SK-N-SH (cell line): ENCODE measurements at regions not wholly inside any gene's neighbourhood (a gene's known extent, or its start where the extent isn't known, plus 50 kb on each side); places are given as distances from the start of the nearest gene placed in this dataset.

Source experiments
- CTCF ChIA-PET: fragments of 300-600, 350-600 bp; formaldehyde crosslinking; extraction: SDS; loops from one replicate; lab custom pipeline; 2021; lab: Yijun Ruan, JAX
- POLR2A ChIA-PET: fragments of 350-600 bp; sonication (Branson Sonifier 250); formaldehyde crosslinking; extraction: SDS; loops from one replicate; lab custom pipeline; 2020; ENCODE audit warnings: antibody characterized with exemption, inconsistent platforms; lab: Yijun Ruan, JAX
- DNase-seq: peaks from one replicate; pipeline ENCODE4 v3.0.0; 2012
- H2AFZ ChIP-seq: fragments of 200-600 bp; sonication (generic); 2 replicates; pipeline ENCODE4 v1.8.1; 2016; ENCODE audit warnings: antibody characterized with exemption, mild to moderate bottlenecking, low read depth
- H3F3A ChIP-seq: fragments of 200-600 bp; sonication (generic); replicated peaks from 2 replicates; pipeline ENCODE3; 2016; ENCODE audit warnings: antibody characterized with exemption, mild to moderate bottlenecking; ENCODE audit not compliant: insufficient read depth
- H3K27ac ChIP-seq, 2 experiments: fragments of 200-500 bp in 1 of 2; fragments of 200-600 bp in 1 of 2; sonication (Bioruptor generic) in 1 of 2; sonication (generic), shearing (Covaris generic) in 1 of 2; 2 replicates each; pipeline versions ENCODE4 v1.5.1 to v1.6.1; 2014 to 2016; ENCODE audit warnings: low read depth in 2 of 2, inconsistent platforms in 1 of 2, low read length in 1 of 2, mild to moderate bottlenecking in 1 of 2, mixed read lengths in 1 of 2
- H3K27me3 ChIP-seq: fragments of 200-600 bp; sonication (generic), shearing (Covaris generic); 2 replicates; pipeline ENCODE4 v1.6.1; 2016; ENCODE audit warnings: mixed run types; ENCODE audit not compliant: insufficient read depth
- H3K36me3 ChIP-seq, 2 experiments: fragments of 200-500 bp in 1 of 2; fragments of 200-600 bp in 1 of 2; sonication (Bioruptor generic) in 1 of 2; sonication (generic) in 1 of 2; replicated peaks in 1 of 2; 2 replicates each; pipeline versions ENCODE3 to v1.5.1; 2014 to 2016; ENCODE audit warnings: low read length in 1 of 2, mild to moderate bottlenecking in 1 of 2; ENCODE audit not compliant: insufficient read depth in 2 of 2, control insufficient read depth in 1 of 2
- H3K4me1 ChIP-seq, 2 experiments: fragments of 200-500 bp in 1 of 2; fragments of 200-600 bp in 1 of 2; sonication (Bioruptor generic) in 1 of 2; sonication (generic), shearing (Covaris generic) in 1 of 2; 2 replicates each; pipeline versions ENCODE4 v1.5.1 to v1.6.1; 2014 to 2016; ENCODE audit warnings: low read depth in 1 of 2, low read length in 1 of 2, mixed run types in 1 of 2; ENCODE audit not compliant: insufficient read depth in 2 of 2, control insufficient read depth in 1 of 2
- H3K4me2 ChIP-seq: fragments of 200-600 bp; sonication (generic), shearing (Covaris generic); 2 replicates; pipeline ENCODE4 v1.6.1; 2017; ENCODE audit warnings: mixed run types
- H3K4me3 ChIP-seq, 2 experiments: fragments of 200-500 bp in 1 of 2; fragments of 200-600 bp in 1 of 2; sonication (Bioruptor generic) in 1 of 2; sonication (generic), shearing (Covaris generic) in 1 of 2; 2 replicates each; pipeline versions ENCODE4 v1.5.1 to v1.8.1; 2014 to 2016; ENCODE audit warnings: low read depth in 2 of 2, inconsistent platforms in 1 of 2, low read length in 1 of 2, mild to moderate bottlenecking in 1 of 2, mixed read lengths in 1 of 2, moderate library complexity in 1 of 2
- H3K79me2 ChIP-seq: fragments of 200-600 bp; sonication (generic); 2 replicates; pipeline ENCODE4 v1.8.1; 2017; ENCODE audit warnings: mild to moderate bottlenecking; ENCODE audit not compliant: insufficient read depth
- H3K9ac ChIP-seq: fragments of 200-600 bp; sonication (generic); 2 replicates; pipeline ENCODE4 v1.6.1; 2017; ENCODE audit warnings: mixed run types
- H3K9me2 ChIP-seq: fragments of 200-600 bp; sonication (generic); 2 replicates; pipeline ENCODE4 v1.6.1; 2017; ENCODE audit warnings: mixed run types
- H3K9me3 ChIP-seq: fragments of 200-600 bp; sonication (generic); 2 replicates; pipeline ENCODE4 v1.6.1; 2017; ENCODE audit warnings: mixed run types, mild to moderate bottlenecking, moderate library complexity
- H4K20me1 ChIP-seq: fragments of 200-600 bp; sonication (generic); 2 replicates; pipeline ENCODE4 v1.6.1; 2017; ENCODE audit warnings: mild to moderate bottlenecking, mixed run types; ENCODE audit not compliant: insufficient read depth
- CHD2 ChIP-seq: fragments of 150-350 bp; IDR thresholded peaks from 2 replicates; pipeline ENCODE4 v1.6.1; 2018; ENCODE audit warnings: low read length; ENCODE audit not compliant: partially characterized antibody
- EP300 ChIP-seq, 2 experiments: IDR thresholded peaks; 2 replicates each; pipeline versions ENCODE4 v1.4.0 to v1.6.1; 2012; ENCODE audit warnings: borderline replicate concordance in 1 of 2, low read depth in 1 of 2, low read length in 1 of 2
- FOXM1 ChIP-seq: IDR thresholded peaks from 2 replicates; pipeline ENCODE4 v1.4.0; 2012; ENCODE audit warnings: low read depth, mild to moderate bottlenecking
- GABPA ChIP-seq: IDR thresholded peaks from 2 replicates; pipeline ENCODE4 v1.4.0; 2012; ENCODE audit warnings: low read depth, mild to moderate bottlenecking
- GATA2 ChIP-seq: sonication (generic); formaldehyde crosslinking; IDR thresholded peaks from 2 replicates; pipeline ENCODE4 v1.5.0; 2020; ENCODE audit warnings: mild to moderate bottlenecking, missing genetic modification reagents
- MAX ChIP-seq: IDR thresholded peaks from 2 replicates; pipeline ENCODE4 v1.4.0; 2012; ENCODE audit warnings: low read depth
- MXI1 ChIP-seq: IDR thresholded peaks from 2 replicates; pipeline ENCODE4 v1.6.1; 2012; ENCODE audit warnings: mild to moderate bottlenecking, low read depth, low read length, improper control_type of control experiment
- NFIC ChIP-seq: IDR thresholded peaks from 2 replicates; pipeline ENCODE4 v1.4.0; 2012; ENCODE audit warnings: borderline replicate concordance
- NRF1 ChIP-seq: IDR thresholded peaks from 2 replicates; pipeline ENCODE4 v1.6.1; 2012; ENCODE audit warnings: low read depth, mild to moderate bottlenecking, low read length
- POLR2AphosphoS5 ChIP-seq: IDR thresholded peaks from 2 replicates; pipeline ENCODE4 v1.6.1; 2012; ENCODE audit warnings: low read depth, low read length
- RXRA ChIP-seq: IDR thresholded peaks from 2 replicates; pipeline ENCODE4 v1.4.0; 2012; ENCODE audit warnings: low read depth, mild to moderate bottlenecking, borderline replicate concordance
- ZBTB33 ChIP-seq: IDR thresholded peaks from 2 replicates; pipeline ENCODE4 v1.4.0; 2012; ENCODE audit warnings: low read depth, borderline replicate concordance
- WGBS: methylation state at CpG from one replicate; pipeline ENCODE4 v1.1.6; 2017; ENCODE audit warnings: low lambda C conversion rate; 5-methylcytosine and 5-hydroxymethylcytosine counted together
- TF ChIP-seq, protein P1 (sequence below): IDR thresholded peaks from 2 replicates; pipeline ENCODE4; 2012
- TF ChIP-seq, protein P2 (sequence below): IDR thresholded peaks from 2 replicates; pipeline ENCODE4 v1.6.1; 2012; ENCODE audit warnings: mild to moderate bottlenecking, low read depth, low read length, moderate library complexity

GRCh38 chr9:30943446-30944224, 1440.8 kb upstream of the ACO1 start:
- Histone ChIP-seq H3K9me3 (no peaks in the 10 kb centered on the region), H3K4me1 (no peaks in the 10 kb centered on the region), H3K36me3 (no peaks in the 10 kb centered on the region), H2AFZ (no peak overlapping the region), H3K4me2 (no peak overlapping the region), H3K9ac (no peak overlapping the region), H3K9me2 (no peaks in the 10 kb centered on the region), H3K4me3 (no peak overlapping the region), H3K27me3 (no peaks in the 10 kb centered on the region), H3K79me2 (no peaks in the 10 kb centered on the region), H3F3A (no peaks in the 10 kb centered on the region), H4K20me1 (no peaks in the 10 kb centered on the region), H3K27ac (no peak overlapping the region)
- ChIA-PET CTCF (interaction anchor here (1.1 kb wide), 1 partner anchor 9 kb away, joined by 3 read pairs; no protein-coding TSS in a partner anchor), POLR2A (no interaction called here)
- DNase-seq = no peak
- WGBS = 90% methylated on average over 10 of the region's 21 CpGs
- TF ChIP-seq POLR2AphosphoS5 = no peak
- TF ChIP-seq NFIC = no peak
- TF ChIP-seq MXI1 = no peak
- TF ChIP-seq MAX = no peak
- no peak for TF ChIP-seq ZBTB33

DNA sequence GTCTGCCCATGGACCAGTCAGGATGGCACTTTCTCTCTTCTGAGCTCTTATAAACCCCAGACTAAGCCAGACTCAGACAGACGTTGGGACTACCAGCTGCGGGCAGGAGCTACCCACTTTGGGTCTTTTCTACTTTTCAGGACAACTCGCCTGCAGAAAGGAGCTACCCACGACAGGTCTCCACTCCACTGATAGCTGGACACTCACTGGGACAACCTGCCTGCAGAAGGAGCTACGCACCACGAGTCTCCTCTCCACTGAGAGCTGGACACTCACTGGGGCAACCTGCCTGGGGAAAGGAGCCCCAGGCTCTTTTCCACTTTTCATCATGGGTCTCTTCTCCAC, 1440.2 kb upstream of the ACO1 start:
- TF ChIP-seq CHD2 (no peak), NRF1 (no peak), EP300 (IDR thresholded peaks at IDR 0.05; ENCODE audit: borderline replicate concordance in 1 of 2, low read depth in 1 of 2, low read length in 1 of 2) (no peak), RXRA (no peak), FOXM1 (no peak), ZBTB33 (no peak), GATA2 (CRISPR knock-in tag) (no peak), GABPA (no peak), MXI1 (no peak)
- TF ChIP-seq, protein P1, sequence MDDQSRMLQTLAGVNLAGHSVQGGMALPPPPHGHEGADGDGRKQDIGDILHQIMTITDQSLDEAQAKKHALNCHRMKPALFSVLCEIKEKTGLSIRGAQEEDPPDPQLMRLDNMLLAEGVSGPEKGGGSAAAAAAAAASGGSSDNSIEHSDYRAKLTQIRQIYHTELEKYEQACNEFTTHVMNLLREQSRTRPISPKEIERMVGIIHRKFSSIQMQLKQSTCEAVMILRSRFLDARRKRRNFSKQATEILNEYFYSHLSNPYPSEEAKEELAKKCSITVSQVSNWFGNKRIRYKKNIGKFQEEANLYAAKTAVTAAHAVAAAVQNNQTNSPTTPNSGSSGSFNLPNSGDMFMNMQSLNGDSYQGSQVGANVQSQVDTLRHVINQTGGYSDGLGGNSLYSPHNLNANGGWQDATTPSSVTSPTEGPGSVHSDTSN = no peak
- TF ChIP-seq, protein P2, sequence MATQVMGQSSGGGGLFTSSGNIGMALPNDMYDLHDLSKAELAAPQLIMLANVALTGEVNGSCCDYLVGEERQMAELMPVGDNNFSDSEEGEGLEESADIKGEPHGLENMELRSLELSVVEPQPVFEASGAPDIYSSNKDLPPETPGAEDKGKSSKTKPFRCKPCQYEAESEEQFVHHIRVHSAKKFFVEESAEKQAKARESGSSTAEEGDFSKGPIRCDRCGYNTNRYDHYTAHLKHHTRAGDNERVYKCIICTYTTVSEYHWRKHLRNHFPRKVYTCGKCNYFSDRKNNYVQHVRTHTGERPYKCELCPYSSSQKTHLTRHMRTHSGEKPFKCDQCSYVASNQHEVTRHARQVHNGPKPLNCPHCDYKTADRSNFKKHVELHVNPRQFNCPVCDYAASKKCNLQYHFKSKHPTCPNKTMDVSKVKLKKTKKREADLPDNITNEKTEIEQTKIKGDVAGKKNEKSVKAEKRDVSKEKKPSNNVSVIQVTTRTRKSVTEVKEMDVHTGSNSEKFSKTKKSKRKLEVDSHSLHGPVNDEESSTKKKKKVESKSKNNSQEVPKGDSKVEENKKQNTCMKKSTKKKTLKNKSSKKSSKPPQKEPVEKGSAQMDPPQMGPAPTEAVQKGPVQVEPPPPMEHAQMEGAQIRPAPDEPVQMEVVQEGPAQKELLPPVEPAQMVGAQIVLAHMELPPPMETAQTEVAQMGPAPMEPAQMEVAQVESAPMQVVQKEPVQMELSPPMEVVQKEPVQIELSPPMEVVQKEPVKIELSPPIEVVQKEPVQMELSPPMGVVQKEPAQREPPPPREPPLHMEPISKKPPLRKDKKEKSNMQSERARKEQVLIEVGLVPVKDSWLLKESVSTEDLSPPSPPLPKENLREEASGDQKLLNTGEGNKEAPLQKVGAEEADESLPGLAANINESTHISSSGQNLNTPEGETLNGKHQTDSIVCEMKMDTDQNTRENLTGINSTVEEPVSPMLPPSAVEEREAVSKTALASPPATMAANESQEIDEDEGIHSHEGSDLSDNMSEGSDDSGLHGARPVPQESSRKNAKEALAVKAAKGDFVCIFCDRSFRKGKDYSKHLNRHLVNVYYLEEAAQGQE = no peak
- Histone ChIP-seq H3K9me2 (no peaks in the 10 kb centered on the region), H3K79me2 (no peaks in the 10 kb centered on the region), H2AFZ (no peak overlapping the region), H3K4me2 (no peak overlapping the region), H3K4me3 (no peak overlapping the region), H3F3A (no peaks in the 10 kb centered on the region), H3K27ac (no peak overlapping the region), H3K4me1 (no peaks in the 10 kb centered on the region), H3K9ac (no peak overlapping the region), H4K20me1 (no peaks in the 10 kb centered on the region), H3K27me3 (no peaks in the 10 kb centered on the region), H3K9me3 (no peaks in the 10 kb centered on the region), H3K36me3 (no peaks in the 10 kb centered on the region)
- DNase-seq = no peak
- ChIA-PET POLR2A (no interaction called here), CTCF (interaction anchor here (1.1 kb wide), 1 partner anchor 10 kb away, joined by 3 read pairs; no protein-coding TSS in a partner anchor)
- WGBS = 83% methylated on average over 6 of the region's 6 CpGs
